PC-9 (cell line): ENCODE measurements at regions not wholly inside any gene's neighbourhood (a gene's known extent, or its start where the extent isn't known, plus 50 kb on each side); places are given as distances from the start of the nearest gene placed in this dataset.

Experiments used
- BruUV-seq: library from RNA; stranded (reverse); fragments of 400-500 nt; replicated peaks from 2 replicates; lab custom pipeline; 2021; lab: Mats Ljungman, UMichigan
- CTCF ChIA-PET: fragments of 300-600 bp; sonication (Branson Sonifier 250); formaldehyde crosslinking; loops from one replicate; lab custom pipeline; 2022; ENCODE audit warnings: antibody characterized with exemption; lab: Charles Lee
- POLR2A ChIA-PET: fragments of 300-600 bp; sonication (Branson Sonifier 250); formaldehyde crosslinking; loops from one replicate; lab custom pipeline; 2022; ENCODE audit warnings: antibody characterized with exemption; ENCODE audit not compliant: unreplicated experiment; lab: Charles Lee
- DNase-seq, 2 experiments: peaks; one replicate each; pipeline versions ENCODE4 v3.0.0 to v3.0.0-alpha.2; 2015 to 2022; ENCODE audit warnings: mixed read lengths in 1 of 2
- H2AFZ ChIP-seq: fragments of 200-600 bp; sonication (generic); 2 replicates; pipeline ENCODE4 v1.8.1; 2017; ENCODE audit warnings: antibody characterized with exemption
- H3F3A ChIP-seq: fragments of 200-600 bp; sonication (generic); 2 replicates; pipeline ENCODE4 v1.8.1; 2017; ENCODE audit warnings: antibody characterized with exemption, mild to moderate bottlenecking, low read depth; ENCODE audit not compliant: insufficient read depth
- H3K27ac ChIP-seq: fragments of 200-600 bp; sonication (generic); 2 replicates; pipeline ENCODE4 v1.6.1; 2016; ENCODE audit warnings: mixed run types
- H3K27me3 ChIP-seq: fragments of 200-600 bp; sonication (generic); 2 replicates; pipeline ENCODE4 v1.6.1; 2016; ENCODE audit warnings: low read depth, mixed run types; ENCODE audit not compliant: insufficient read depth
- H3K36me3 ChIP-seq: fragments of 200-600 bp; sonication (generic); 2 replicates; pipeline ENCODE4 v1.6.1; 2016; ENCODE audit warnings: low read depth, mixed run types
- H3K4me1 ChIP-seq: fragments of 200-600 bp; sonication (generic); replicated peaks from 2 replicates; pipeline ENCODE4 v1.6.1; 2016; ENCODE audit warnings: mixed run types; ENCODE audit not compliant: insufficient read depth
- H3K4me2 ChIP-seq: fragments of 200-600 bp; sonication (generic); 2 replicates; pipeline ENCODE4 v1.6.1; 2017; ENCODE audit warnings: mixed run types
- H3K4me3 ChIP-seq: fragments of 200-600 bp; sonication (generic); 2 replicates; pipeline ENCODE4 v1.6.1; 2016; ENCODE audit warnings: mixed run types
- H3K79me2 ChIP-seq: fragments of 200-600 bp; sonication (generic); 2 replicates; pipeline ENCODE4 v1.6.1; 2017; ENCODE audit warnings: low read depth, mixed run types
- H3K9me2 ChIP-seq: fragments of 200-600 bp; sonication (generic); 2 replicates; pipeline ENCODE4 v1.8.1; 2017; ENCODE audit warnings: mild to moderate bottlenecking; ENCODE audit not compliant: insufficient read depth
- H3K9me3 ChIP-seq: fragments of 200-600 bp; sonication (generic); 2 replicates; pipeline ENCODE4 v1.8.1; 2016; ENCODE audit warnings: low read depth; ENCODE audit not compliant: insufficient read depth
- H4K20me1 ChIP-seq: fragments of 200-600 bp; sonication (generic); 2 replicates; pipeline ENCODE4 v1.8.1; 2017; ENCODE audit not compliant: insufficient read depth
- EZH2 ChIP-seq: fragments of 200-600 bp; sonication (generic); IDR thresholded peaks from 2 replicates; pipeline ENCODE4 v1.8.0; 2017; ENCODE audit warnings: antibody characterized with exemption, low read depth
- intact Hi-C: fragments of 100-400 bp; cut with micrococcal nuclease; formaldehyde crosslinking; loops from one replicate; pipeline ENCODE4 v1.10.0; 2022; ENCODE audit not compliant: unreplicated experiment
- TF ChIP-seq, protein P1 (sequence below): fragments of 200-600 bp; sonication (generic); conservative IDR thresholded peaks from 2 replicates; pipeline ENCODE4 v1.6.1; 2017; ENCODE audit warnings: mixed run types, antibody characterized with exemption, mild to moderate bottlenecking, moderate library complexity

DNA sequence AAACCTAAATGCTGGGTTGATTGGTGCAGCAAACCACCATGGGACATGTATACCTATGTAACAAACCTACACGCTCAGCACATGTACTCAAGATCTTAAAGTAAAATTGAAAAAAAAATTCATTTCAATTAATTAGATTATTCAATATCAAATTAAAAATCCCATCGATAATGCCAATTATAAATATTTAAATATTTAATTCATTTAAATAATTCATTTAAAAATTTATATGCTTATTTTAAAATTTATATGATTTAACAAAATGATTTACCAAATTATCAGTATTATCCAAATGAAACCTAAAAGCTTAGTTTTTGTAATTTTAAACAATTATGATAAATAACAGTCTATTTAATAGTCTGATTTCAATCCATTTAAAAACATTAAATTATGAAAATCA, 560.4 kb downstream of the NUP35 start:
- Histone ChIP-seq H3F3A (no peaks in the 10 kb centered on the region), H3K4me2 (no peak overlapping the region), H3K9me2 (0 out of 2 replicates have a peak, but pooled peaks cover 7% of the 10 kb centered on the region), H3K4me3 (no peak overlapping the region), H2AFZ (no peak overlapping the region), H3K79me2 (no peaks in the 10 kb centered on the region), H3K27ac (no peak overlapping the region), H3K27me3 (no peaks in the 10 kb centered on the region), H3K9me3 (peaks cover 4% of the 10 kb centered on the region; the same call in 1 of the 2 replicates), H3K4me1 (no peaks in the 10 kb centered on the region), H4K20me1 (no peaks in the 10 kb centered on the region), H3K36me3 (no peaks in the 10 kb centered on the region)
- ChIA-PET POLR2A (no interaction called here), CTCF (no interaction called here)
- intact Hi-C loops = no loop called here
- BruUV-seq = no TSS peak
- TF ChIP-seq, protein P1, sequence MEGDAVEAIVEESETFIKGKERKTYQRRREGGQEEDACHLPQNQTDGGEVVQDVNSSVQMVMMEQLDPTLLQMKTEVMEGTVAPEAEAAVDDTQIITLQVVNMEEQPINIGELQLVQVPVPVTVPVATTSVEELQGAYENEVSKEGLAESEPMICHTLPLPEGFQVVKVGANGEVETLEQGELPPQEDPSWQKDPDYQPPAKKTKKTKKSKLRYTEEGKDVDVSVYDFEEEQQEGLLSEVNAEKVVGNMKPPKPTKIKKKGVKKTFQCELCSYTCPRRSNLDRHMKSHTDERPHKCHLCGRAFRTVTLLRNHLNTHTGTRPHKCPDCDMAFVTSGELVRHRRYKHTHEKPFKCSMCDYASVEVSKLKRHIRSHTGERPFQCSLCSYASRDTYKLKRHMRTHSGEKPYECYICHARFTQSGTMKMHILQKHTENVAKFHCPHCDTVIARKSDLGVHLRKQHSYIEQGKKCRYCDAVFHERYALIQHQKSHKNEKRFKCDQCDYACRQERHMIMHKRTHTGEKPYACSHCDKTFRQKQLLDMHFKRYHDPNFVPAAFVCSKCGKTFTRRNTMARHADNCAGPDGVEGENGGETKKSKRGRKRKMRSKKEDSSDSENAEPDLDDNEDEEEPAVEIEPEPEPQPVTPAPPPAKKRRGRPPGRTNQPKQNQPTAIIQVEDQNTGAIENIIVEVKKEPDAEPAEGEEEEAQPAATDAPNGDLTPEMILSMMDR = no peak
- TF ChIP-seq EZH2 = no peak
- DNase-seq = no peak

DNA sequence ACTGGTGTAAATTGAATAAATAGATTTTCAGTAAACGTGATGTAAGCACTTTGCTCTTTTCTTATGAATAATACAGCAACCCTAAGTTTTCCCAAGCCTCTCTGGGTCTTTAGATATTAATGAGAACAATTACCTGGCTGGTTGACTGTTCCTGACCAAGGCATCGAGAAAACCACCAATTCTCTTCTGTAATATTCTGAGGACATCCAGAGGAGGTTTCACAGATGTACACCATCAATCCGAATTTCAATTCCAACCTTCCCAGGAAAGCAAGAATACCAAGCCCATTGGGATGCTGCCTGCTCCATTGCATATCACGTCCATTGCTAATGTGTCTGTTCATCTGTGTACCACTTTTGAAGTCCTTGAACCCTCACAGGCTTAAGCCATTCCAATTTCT, 571.8 kb downstream of the NUP35 start:
- H3K27me3 ChIP-seq = no peaks in the 10 kb centered on the region
- no peaks in the 10 kb centered on the region for H3F3A ChIP-seq
- no peaks in the 10 kb centered on the region for H3K9me2 ChIP-seq
- H3K27ac ChIP-seq = no peak overlapping the region
- ChIA-PET CTCF (no interaction called here), POLR2A (no interaction called here)
- no peaks in the 10 kb centered on the region for H3K79me2 ChIP-seq
- H3K4me2 ChIP-seq = no peak overlapping the region
- no peak overlapping the region for H3K4me3 ChIP-seq
- no peaks in the 10 kb centered on the region for H4K20me1 ChIP-seq
- no peaks in the 10 kb centered on the region for H3K4me1 ChIP-seq
- intact Hi-C loops = loop anchor here (10.0 kb wide), 1 partner anchor 451 kb away; no protein-coding TSS in a partner anchor
- no peak overlapping the region for H2AFZ ChIP-seq
- no peaks in the 10 kb centered on the region for H3K9me3 ChIP-seq
- DNase-seq = no peak
- no TSS peak for BruUV-seq
- no peak for TF ChIP-seq EZH2
- TF ChIP-seq, protein P1 = no peak
- H3K36me3 ChIP-seq = no peaks in the 10 kb centered on the region

DNA sequence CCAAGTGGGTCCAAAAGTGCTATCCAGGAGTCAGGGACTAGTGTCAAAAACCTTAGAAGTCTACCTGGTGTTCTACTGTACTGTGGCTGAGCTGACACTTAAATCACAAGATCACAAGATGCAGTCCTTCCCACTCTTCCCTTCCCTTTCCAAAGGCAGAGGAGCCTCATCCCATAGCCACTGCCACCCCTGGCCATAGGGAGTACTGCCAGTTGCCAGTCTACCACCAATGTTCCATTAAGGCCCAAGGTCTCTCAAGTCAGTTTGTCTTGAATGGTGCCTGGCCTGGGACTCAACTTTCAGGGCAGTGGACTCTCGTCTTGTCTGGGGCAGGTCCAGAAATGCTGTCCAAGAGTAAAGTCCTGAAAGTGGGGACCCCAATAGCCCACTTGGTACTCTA, 585.6 kb downstream of the NUP35 start:
- Histone ChIP-seq H3K4me1 (no peaks in the 10 kb centered on the region), H3K4me3 (no peak overlapping the region), H3K27me3 (no peaks in the 10 kb centered on the region), H3K27ac (no peak overlapping the region), H3K9me2 (no peaks in the 10 kb centered on the region), H2AFZ (no peak overlapping the region), H3K79me2 (no peaks in the 10 kb centered on the region), H4K20me1 (no peaks in the 10 kb centered on the region), H3K4me2 (no peak overlapping the region), H3F3A (no peaks in the 10 kb centered on the region; the same call in 1 of the 2 replicates), H3K9me3 (no peaks in the 10 kb centered on the region), H3K36me3 (no peaks in the 10 kb centered on the region)
- ChIA-PET CTCF (no interaction called here), POLR2A (no interaction called here)
- no peak for TF ChIP-seq EZH2
- TF ChIP-seq, protein P1 = no peak
- intact Hi-C loops = no loop called here
- DNase-seq = no peak
- no TSS peak for BruUV-seq
